Nephron (organoid): ENCODE measurements at regions not wholly inside any gene's neighbourhood (a gene's known extent, or its start where the extent isn't known, plus 50 kb on each side); places are given as distances from the start of the nearest gene placed in this dataset.

ENCODE experiments used
- H3K27ac Mint-ChIP-seq, 3 experiments: 2 replicates each; pipeline ENCODE4 v1.8.0; 2020; ENCODE audit warnings: mixed read lengths in 3 of 3, mild to moderate bottlenecking in 2 of 3, moderate library complexity in 1 of 3
- H3K27me3 Mint-ChIP-seq: 2 replicates; pipeline ENCODE4 v1.8.0; 2021; ENCODE audit warnings: low read depth, mild to moderate bottlenecking, moderate library complexity, mixed read lengths
- H3K36me3 Mint-ChIP-seq: 2 replicates; pipeline ENCODE4 v1.8.0; 2020; ENCODE audit warnings: low read depth, mixed read lengths
- H3K4me1 Mint-ChIP-seq: 2 replicates; pipeline ENCODE4 v1.8.0; 2020; ENCODE audit warnings: mixed read lengths
- H3K4me3 Mint-ChIP-seq, 3 experiments: 2 replicates each; pipeline ENCODE4 v1.8.0; 2020; ENCODE audit warnings: mild to moderate bottlenecking in 3 of 3, mixed read lengths in 3 of 3, moderate library complexity in 2 of 3
- H3K9me3 Mint-ChIP-seq: 2 replicates; pipeline ENCODE4 v1.8.0; 2020; ENCODE audit warnings: mixed read lengths
- TF ChIP-seq, protein P1 (sequence below), 3 experiments: fragments of 200-600 bp; sonication (generic); IDR thresholded peaks; one replicate each; pipeline ENCODE4 v1.5.0; 2021; ENCODE audit warnings: antibody characterized with exemption in 3 of 3; ENCODE audit not compliant: unreplicated experiment in 3 of 3

- no peaks in the 10 kb centered on the region for H3K36me3 Mint-ChIP-seq
- no peaks in the 10 kb centered on the region for H3K27me3 Mint-ChIP-seq
- H3K4me3 Mint-ChIP-seq: no peak overlapping the region
- no peaks in the 10 kb centered on the region for H3K4me1 Mint-ChIP-seq
- no peaks in the 10 kb centered on the region for H3K9me3 Mint-ChIP-seq
- TF ChIP-seq, protein P1, sequence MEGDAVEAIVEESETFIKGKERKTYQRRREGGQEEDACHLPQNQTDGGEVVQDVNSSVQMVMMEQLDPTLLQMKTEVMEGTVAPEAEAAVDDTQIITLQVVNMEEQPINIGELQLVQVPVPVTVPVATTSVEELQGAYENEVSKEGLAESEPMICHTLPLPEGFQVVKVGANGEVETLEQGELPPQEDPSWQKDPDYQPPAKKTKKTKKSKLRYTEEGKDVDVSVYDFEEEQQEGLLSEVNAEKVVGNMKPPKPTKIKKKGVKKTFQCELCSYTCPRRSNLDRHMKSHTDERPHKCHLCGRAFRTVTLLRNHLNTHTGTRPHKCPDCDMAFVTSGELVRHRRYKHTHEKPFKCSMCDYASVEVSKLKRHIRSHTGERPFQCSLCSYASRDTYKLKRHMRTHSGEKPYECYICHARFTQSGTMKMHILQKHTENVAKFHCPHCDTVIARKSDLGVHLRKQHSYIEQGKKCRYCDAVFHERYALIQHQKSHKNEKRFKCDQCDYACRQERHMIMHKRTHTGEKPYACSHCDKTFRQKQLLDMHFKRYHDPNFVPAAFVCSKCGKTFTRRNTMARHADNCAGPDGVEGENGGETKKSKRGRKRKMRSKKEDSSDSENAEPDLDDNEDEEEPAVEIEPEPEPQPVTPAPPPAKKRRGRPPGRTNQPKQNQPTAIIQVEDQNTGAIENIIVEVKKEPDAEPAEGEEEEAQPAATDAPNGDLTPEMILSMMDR (IDR thresholded peaks at IDR 0.05; ENCODE audit: unreplicated experiment in 3 of 3): no peak
- no peak overlapping the region for H3K27ac Mint-ChIP-seq
Measured at GRCh38 chr1:189779034-189779433, 698.6 kb downstream of the BRINP3 start.

DNA sequence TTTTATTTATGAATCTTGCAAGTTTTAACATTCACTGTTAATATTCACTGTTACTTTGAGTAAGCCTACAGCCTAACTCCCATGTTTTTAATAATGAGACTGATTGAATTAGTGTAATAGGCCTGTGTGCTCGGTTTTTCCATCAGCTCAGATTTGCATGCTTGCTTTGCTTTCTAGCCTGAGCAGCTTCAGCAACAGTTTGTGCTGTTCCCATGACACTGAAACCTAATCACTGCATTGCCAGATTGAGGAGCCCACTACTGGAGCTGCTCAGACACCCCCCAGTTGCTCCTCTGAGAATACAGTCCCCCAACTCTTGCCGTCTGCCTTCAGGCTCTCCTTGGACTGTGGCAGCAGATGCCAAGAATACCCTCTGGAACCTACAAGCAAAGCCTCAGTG lies 695.4 kb downstream of the BRINP3 start:
- Mint-ChIP-seq H3K27me3 (no peaks in the 10 kb centered on the region), H3K4me1 (no peaks in the 10 kb centered on the region), H3K9me3 (no peaks in the 10 kb centered on the region), H3K36me3 (no peaks in the 10 kb centered on the region), H3K27ac (no peak overlapping the region), H3K4me3 (no peak overlapping the region)
- TF ChIP-seq, protein P1 (IDR thresholded peaks at IDR 0.05; ENCODE audit: unreplicated experiment in 3 of 3): no peak

DNA sequence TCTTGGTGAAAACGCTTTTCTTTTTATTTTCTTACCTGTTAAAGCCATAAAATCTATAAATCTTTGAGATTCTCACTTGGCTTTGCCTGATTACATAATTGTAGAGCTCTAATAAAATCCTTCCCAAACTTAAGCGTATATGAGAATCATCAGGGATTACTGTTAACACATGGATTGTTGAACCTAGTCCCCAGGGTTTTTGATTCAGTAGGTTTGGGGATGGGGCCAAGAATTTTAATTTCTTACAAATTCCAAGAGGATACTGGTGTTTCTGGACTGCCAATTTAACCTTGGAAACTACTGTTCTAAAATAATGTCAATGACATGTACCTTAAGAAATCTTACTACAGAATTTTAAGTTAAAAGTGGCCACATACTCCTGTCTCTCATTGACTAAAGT lies 694.2 kb downstream of the BRINP3 start:
- no peaks in the 10 kb centered on the region for H3K27me3 Mint-ChIP-seq
- H3K4me1 Mint-ChIP-seq: no peaks in the 10 kb centered on the region
- TF ChIP-seq, protein P1 (IDR thresholded peaks at IDR 0.05; ENCODE audit: unreplicated experiment in 3 of 3): no peak
- no peak overlapping the region for H3K27ac Mint-ChIP-seq
- H3K36me3 Mint-ChIP-seq: no peaks in the 10 kb centered on the region
- H3K9me3 Mint-ChIP-seq: no peaks in the 10 kb centered on the region
- H3K4me3 Mint-ChIP-seq: no peak overlapping the region

DNA sequence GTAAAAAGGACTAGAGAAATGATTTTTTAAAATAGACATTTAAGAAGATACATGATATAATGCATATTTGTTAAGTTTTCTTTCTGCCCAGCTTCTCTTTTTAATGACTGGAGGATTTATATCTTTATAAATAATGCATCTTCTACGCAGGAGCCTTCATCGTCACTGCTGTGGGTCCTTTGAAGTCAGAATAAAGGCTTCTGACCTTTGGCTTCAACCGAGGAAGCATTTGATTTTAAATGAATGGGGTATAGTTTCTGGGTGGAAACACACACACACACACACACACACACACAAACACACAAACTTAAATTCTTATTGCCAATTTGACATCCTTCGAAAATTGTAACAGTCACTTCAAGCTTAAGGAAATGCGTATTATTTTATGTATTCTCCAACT lies 690.9 kb downstream of the BRINP3 start:
- no peaks in the 10 kb centered on the region for H3K36me3 Mint-ChIP-seq
- H3K27me3 Mint-ChIP-seq: no peaks in the 10 kb centered on the region
- TF ChIP-seq, protein P1 (IDR thresholded peaks at IDR 0.05; ENCODE audit: unreplicated experiment in 3 of 3): no peak
- H3K9me3 Mint-ChIP-seq: no peaks in the 10 kb centered on the region
- no peak overlapping the region for H3K27ac Mint-ChIP-seq
- H3K4me3 Mint-ChIP-seq: no peak overlapping the region
- H3K4me1 Mint-ChIP-seq: no peaks in the 10 kb centered on the region

- Mint-ChIP-seq H3K4me3 (no peak overlapping the region), H3K27ac (no peak overlapping the region)
Measured at GRCh38 chr1:189787201-189787600, 690.5 kb downstream of the BRINP3 start.

DNA sequence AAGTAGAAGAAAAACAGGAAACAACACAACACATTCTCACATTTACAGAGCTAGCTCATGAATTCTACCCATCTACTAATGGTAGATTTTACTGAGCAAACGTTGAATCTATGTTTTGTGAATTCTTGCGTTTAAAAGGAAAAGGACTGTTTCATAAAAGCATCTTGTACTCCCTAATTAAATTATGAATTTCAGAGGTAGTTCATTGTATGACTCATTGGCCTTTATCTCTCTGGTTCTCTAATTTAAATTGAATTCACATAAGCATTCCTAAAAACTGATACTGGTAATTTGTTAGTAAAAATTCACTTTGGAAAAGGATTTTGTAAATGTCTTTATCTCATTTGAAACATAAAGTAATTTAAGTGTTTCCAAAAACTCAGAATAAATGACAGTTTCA lies 687.3 kb downstream of the BRINP3 start:
- no peaks in the 10 kb centered on the region for H3K9me3 Mint-ChIP-seq
- no peaks in the 10 kb centered on the region for H3K27me3 Mint-ChIP-seq
- no peak overlapping the region for H3K27ac Mint-ChIP-seq
- H3K36me3 Mint-ChIP-seq: no peaks in the 10 kb centered on the region
- H3K4me3 Mint-ChIP-seq: no peak overlapping the region
- H3K4me1 Mint-ChIP-seq: no peaks in the 10 kb centered on the region
- TF ChIP-seq, protein P1 (IDR thresholded peaks at IDR 0.05; ENCODE audit: unreplicated experiment in 3 of 3): no peak

More at GRCh38 chr1:189787201-189787600, 690.5 kb downstream of the BRINP3 start:
- no peaks in the 10 kb centered on the region for H3K4me1 Mint-ChIP-seq
- no peaks in the 10 kb centered on the region for H3K36me3 Mint-ChIP-seq
- TF ChIP-seq, protein P1 (IDR thresholded peaks at IDR 0.05; ENCODE audit: unreplicated experiment in 3 of 3): no peak
- H3K9me3 Mint-ChIP-seq: no peaks in the 10 kb centered on the region
- H3K27me3 Mint-ChIP-seq: no peaks in the 10 kb centered on the region
